Keratinocyte (primary cell): ENCODE measurements at regions not wholly inside any gene's neighbourhood (a gene's known extent, or its start where the extent isn't known, plus 50 kb on each side); places are given as distances from the start of the nearest gene placed in this dataset.

Experiments
- DNase-seq: peaks from one replicate; pipeline ENCODE4 v3.0.0-alpha.2; 2011; ENCODE audit warnings: low read depth, missing footprints, low spot score
- FAIRE-seq: peaks from 2 replicates; lab custom pipeline; 2011; peaks lifted over from hg19 to GRCh38; lab: Jason Lieb, UNC
- H2AFZ ChIP-seq: 2 replicates; pipeline ENCODE4 v1.6.0; 2012; ENCODE audit warnings: low read length, control low read depth, inconsistent platforms; ENCODE audit not compliant: control insufficient read depth
- H3K27ac ChIP-seq: 2 replicates; pipeline ENCODE4 v1.5.1; 2011; ENCODE audit warnings: low read length; ENCODE audit not compliant: control insufficient read depth, insufficient read depth
- H3K27me3 ChIP-seq: 3 replicates; pipeline ENCODE4 v1.6.0; 2011; ENCODE audit warnings: low read length; ENCODE audit not compliant: control insufficient read depth, insufficient read depth; ENCODE audit errors: extremely low read depth
- H3K36me3 ChIP-seq, 2 experiments: 2 replicates in 1 of 2; 3 replicates in 1 of 2; pipeline ENCODE4 v1.5.1; 2011; ENCODE audit warnings: low read length in 2 of 2, mild to moderate bottlenecking in 1 of 2; ENCODE audit not compliant: control insufficient read depth in 2 of 2, insufficient read depth in 2 of 2; ENCODE audit errors: extremely low read depth in 1 of 2
- H3K4me1 ChIP-seq: 3 replicates; pipeline ENCODE4 v1.5.1; 2011; ENCODE audit warnings: low read length; ENCODE audit not compliant: control insufficient read depth, insufficient read depth; ENCODE audit errors: extremely low read depth
- H3K4me2 ChIP-seq: 3 replicates; pipeline ENCODE4 v1.6.0; 2011; ENCODE audit warnings: low read depth, low read length; ENCODE audit not compliant: control insufficient read depth, insufficient read depth; ENCODE audit errors: extremely low read depth
- H3K4me3 ChIP-seq, 3 experiments: fragments of 200-600 bp in 1 of 3; sonication (generic) in 1 of 3; 2 replicates in 2 of 3; 3 replicates in 1 of 3; pipeline ENCODE4 v1.5.1; 2011 to 2016; ENCODE audit warnings: low read length in 3 of 3, mild to moderate bottlenecking in 3 of 3, control low read depth in 2 of 3, inconsistent platforms in 1 of 3, low read depth in 1 of 3, mixed read lengths in 1 of 3, mixed run types in 1 of 3, moderate library complexity in 1 of 3; ENCODE audit not compliant: control insufficient read depth in 2 of 3, insufficient read depth in 2 of 3; ENCODE audit errors: extremely low read depth in 1 of 3
- H3K79me2 ChIP-seq: 2 replicates; pipeline ENCODE4 v1.6.0; 2012; ENCODE audit warnings: low read length; ENCODE audit not compliant: control insufficient read depth, insufficient read depth
- H3K9ac ChIP-seq: 3 replicates; pipeline ENCODE4 v1.6.0; 2011; ENCODE audit warnings: low read length; ENCODE audit not compliant: control insufficient read depth, insufficient read depth; ENCODE audit errors: extremely low read depth
- H3K9me1 ChIP-seq: 3 replicates; pipeline ENCODE4 v1.6.0; 2011; ENCODE audit warnings: low read length; ENCODE audit not compliant: control insufficient read depth, insufficient read depth; ENCODE audit errors: extremely low read depth
- H3K9me3 ChIP-seq: 2 replicates; pipeline ENCODE4 v1.5.1; 2012; ENCODE audit warnings: low read depth, low read length; ENCODE audit not compliant: control insufficient read depth
- H4K20me1 ChIP-seq: 3 replicates; pipeline ENCODE4 v1.6.0; 2011; ENCODE audit warnings: low read length; ENCODE audit not compliant: control insufficient read depth, insufficient read depth; ENCODE audit errors: extremely low read depth
- EZH2 ChIP-seq: IDR thresholded peaks from one replicate; pipeline ENCODE4 v1.6.1; 2012; ENCODE audit warnings: inconsistent platforms, mild to moderate bottlenecking, low read length, moderate library complexity
- dilution Hi-C: fragments of 300-500 bp; cut with MboI; formaldehyde crosslinking; loops from one replicate; pipeline ENCODE4 v1.7.0; 2020; ENCODE audit warnings: low sequenced_read_pairs; ENCODE audit not compliant: extremely low pct_ligation_motif_present
- TF ChIP-seq, protein P1 (sequence below), 3 experiments: IDR thresholded peaks in 1 of 3; conservative IDR thresholded peaks in 1 of 3; optimal IDR thresholded peaks in 1 of 3; 2 replicates in 2 of 3; 3 replicates in 1 of 3; pipeline versions ENCODE3 to v1.5.1; 2011; ENCODE audit warnings: low read length in 3 of 3, mild to moderate bottlenecking in 3 of 3, moderate library complexity in 2 of 3, control low read depth in 1 of 3, inconsistent platforms in 1 of 3; ENCODE audit not compliant: insufficient read depth in 2 of 3; ENCODE audit errors: extremely low read depth in 1 of 3

DNA sequence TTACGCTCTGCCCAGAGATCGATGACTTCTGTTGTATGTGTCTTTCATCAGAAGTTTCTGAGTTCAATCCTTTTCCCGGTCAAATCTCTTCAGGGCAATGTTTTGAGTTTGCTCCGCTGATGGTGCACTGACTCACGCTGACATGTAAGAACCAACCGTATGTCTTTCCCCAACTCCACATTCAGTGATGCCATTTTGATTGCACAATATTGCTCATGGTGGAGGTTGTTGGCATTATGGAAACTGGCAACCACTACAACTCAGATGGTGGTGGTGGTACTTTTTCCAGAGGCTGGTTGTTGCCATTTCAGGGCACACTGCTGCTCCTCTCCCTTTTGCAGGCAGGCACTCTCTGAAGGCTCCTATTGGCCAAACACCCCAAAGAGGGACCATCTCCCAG lies 751.5 kb downstream of the DCDC2C start:
- Histone ChIP-seq H2AFZ (no peak overlapping the region), H3K9ac (no peak overlapping the region), H3K27ac (no peak overlapping the region), H3K4me2 (no peak overlapping the region), H3K27me3 (no peaks in the 10 kb centered on the region), H3K9me1 (no peaks in the 10 kb centered on the region), H3K79me2 (no peaks in the 10 kb centered on the region), H4K20me1 (no peaks in the 10 kb centered on the region), H3K4me3 (no peak overlapping the region), H3K36me3 (no peaks in the 10 kb centered on the region), H3K9me3 (no peaks in the 10 kb centered on the region), H3K4me1 (no peaks in the 10 kb centered on the region)
- no peak for TF ChIP-seq EZH2
- TF ChIP-seq, protein P1, sequence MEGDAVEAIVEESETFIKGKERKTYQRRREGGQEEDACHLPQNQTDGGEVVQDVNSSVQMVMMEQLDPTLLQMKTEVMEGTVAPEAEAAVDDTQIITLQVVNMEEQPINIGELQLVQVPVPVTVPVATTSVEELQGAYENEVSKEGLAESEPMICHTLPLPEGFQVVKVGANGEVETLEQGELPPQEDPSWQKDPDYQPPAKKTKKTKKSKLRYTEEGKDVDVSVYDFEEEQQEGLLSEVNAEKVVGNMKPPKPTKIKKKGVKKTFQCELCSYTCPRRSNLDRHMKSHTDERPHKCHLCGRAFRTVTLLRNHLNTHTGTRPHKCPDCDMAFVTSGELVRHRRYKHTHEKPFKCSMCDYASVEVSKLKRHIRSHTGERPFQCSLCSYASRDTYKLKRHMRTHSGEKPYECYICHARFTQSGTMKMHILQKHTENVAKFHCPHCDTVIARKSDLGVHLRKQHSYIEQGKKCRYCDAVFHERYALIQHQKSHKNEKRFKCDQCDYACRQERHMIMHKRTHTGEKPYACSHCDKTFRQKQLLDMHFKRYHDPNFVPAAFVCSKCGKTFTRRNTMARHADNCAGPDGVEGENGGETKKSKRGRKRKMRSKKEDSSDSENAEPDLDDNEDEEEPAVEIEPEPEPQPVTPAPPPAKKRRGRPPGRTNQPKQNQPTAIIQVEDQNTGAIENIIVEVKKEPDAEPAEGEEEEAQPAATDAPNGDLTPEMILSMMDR (optimal IDR thresholded peaks at IDR 0.05 in 1 of 3, IDR thresholded peaks at IDR 0.05 in 1 of 3, conservative IDR thresholded peaks at IDR 0.05 in 1 of 3; ENCODE audit: extremely low read depth in 1 of 3, insufficient read depth in 2 of 3, low read length in 3 of 3): no peak
- FAIRE-seq: no peak
- dilution Hi-C loops: no loop called here
- DNase-seq: no peak

DNA sequence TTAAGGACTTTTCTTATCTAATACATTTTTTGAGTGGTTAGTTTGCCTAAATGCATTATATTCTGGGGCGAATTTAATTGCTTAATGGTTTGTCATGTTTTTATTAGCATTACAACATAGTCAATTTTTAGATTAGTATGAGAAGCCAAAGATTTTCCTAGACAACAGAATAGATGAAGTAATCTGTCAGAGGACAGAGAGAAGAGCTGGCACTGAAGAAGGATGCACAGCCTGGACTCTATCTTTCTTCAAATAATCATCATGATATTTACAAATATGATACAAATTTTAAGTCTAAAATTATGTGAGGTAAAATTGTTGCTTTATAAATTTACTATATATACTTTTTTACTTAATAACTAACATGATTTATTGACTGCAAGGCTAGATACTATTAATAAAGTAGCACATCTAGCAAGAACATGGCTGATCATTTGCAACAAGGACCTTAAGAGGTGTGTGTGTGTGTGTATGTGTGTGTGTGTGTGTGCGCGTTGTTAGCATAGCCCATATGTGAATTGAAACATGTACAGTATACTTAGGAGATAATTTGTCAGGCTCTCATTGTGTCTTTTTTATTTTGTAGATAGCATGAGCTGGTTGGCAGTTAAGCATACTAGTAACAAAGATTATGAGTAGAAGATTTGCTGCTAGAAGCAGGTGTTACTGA lies 752.2 kb downstream of the DCDC2C start:
- Histone ChIP-seq H3K4me2 (no peak overlapping the region), H3K9ac (no peak overlapping the region), H4K20me1 (no peaks in the 10 kb centered on the region), H2AFZ (no peak overlapping the region), H3K27ac (no peak overlapping the region), H3K9me1 (no peaks in the 10 kb centered on the region), H3K27me3 (no peaks in the 10 kb centered on the region), H3K79me2 (no peaks in the 10 kb centered on the region), H3K36me3 (no peaks in the 10 kb centered on the region), H3K4me1 (no peaks in the 10 kb centered on the region), H3K4me3 (no peak overlapping the region), H3K9me3 (no peaks in the 10 kb centered on the region)
- FAIRE-seq: no peak
- dilution Hi-C loops: no loop called here
- DNase-seq: no peak
- TF ChIP-seq, protein P1 (optimal IDR thresholded peaks at IDR 0.05 in 1 of 3, IDR thresholded peaks at IDR 0.05 in 1 of 3, conservative IDR thresholded peaks at IDR 0.05 in 1 of 3; ENCODE audit: extremely low read depth in 1 of 3, insufficient read depth in 2 of 3, low read length in 3 of 3): no peak
- no peak for TF ChIP-seq EZH2
